GM23248 (cell line): ENCODE measurements at regions not wholly inside any gene's neighbourhood (a gene's known extent, or its start where the extent isn't known, plus 50 kb on each side); places are given as distances from the start of the nearest gene placed in this dataset.

Experiments
- EZH2 ChIP-seq: fragments of 200-600 bp; sonication (generic); IDR thresholded peaks from 2 replicates; pipeline ENCODE4 v1.6.1; 2018; ENCODE audit warnings: antibody characterized with exemption, mild to moderate bottlenecking; ENCODE audit not compliant: insufficient read depth, poor library complexity, severe bottlenecking
- EZH2phosphoT487 ChIP-seq: fragments of 200-600 bp; sonication (generic); IDR thresholded peaks from 2 replicates; pipeline ENCODE4 v1.6.1; 2018; ENCODE audit warnings: antibody characterized with exemption, moderate library complexity, mild to moderate bottlenecking, low read depth; ENCODE audit not compliant: insufficient read depth

- TF ChIP-seq EZH2phosphoT487 (no peak), EZH2 (no peak)
Measured at GRCh38 chr3:104943974-104944373, 422.7 kb upstream of the ALCAM start.
